ENCODE measurements at regions not wholly inside any gene's neighbourhood (a gene's known extent, or its start where the extent isn't known, plus 50 kb on each side); places are given as distances from the start of the nearest gene placed in this dataset.
"Not testable (repeated sequence)": the region's sequence is repeated elsewhere in the genome, so short reads cannot be mapped to it uniquely, and the experiment has no call there.

DNA sequence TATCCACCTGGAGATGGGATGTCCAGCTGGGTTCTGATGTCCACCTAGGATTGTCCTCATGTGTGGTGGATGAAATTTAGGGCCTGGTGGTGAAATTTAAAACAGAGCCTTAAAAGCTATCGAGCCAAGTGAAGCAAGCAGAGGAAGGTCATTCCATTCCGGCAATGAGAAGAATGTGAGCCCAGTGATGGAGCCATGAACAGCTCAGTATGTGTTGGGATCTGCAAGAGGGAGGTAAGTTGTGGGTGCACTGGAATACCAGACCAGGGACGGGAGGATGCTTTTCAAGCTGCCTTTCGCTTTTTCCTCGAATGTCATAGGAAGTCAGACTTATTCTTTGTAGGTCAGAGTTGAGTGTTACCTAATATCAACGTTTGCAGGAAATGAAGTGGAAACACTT, 80.6 kb upstream of the THOC3 start:
- not testable (repeated sequence) for TF ChIP-seq EZH2 (IDR thresholded peaks at IDR 0.05; ENCODE audit: low read length, unreplicated experiment); EZH2phosphoT487 (IDR thresholded peaks at IDR 0.05; ENCODE audit: borderline replicate concordance, low read length)
- TF ChIP-seq, protein P1, sequence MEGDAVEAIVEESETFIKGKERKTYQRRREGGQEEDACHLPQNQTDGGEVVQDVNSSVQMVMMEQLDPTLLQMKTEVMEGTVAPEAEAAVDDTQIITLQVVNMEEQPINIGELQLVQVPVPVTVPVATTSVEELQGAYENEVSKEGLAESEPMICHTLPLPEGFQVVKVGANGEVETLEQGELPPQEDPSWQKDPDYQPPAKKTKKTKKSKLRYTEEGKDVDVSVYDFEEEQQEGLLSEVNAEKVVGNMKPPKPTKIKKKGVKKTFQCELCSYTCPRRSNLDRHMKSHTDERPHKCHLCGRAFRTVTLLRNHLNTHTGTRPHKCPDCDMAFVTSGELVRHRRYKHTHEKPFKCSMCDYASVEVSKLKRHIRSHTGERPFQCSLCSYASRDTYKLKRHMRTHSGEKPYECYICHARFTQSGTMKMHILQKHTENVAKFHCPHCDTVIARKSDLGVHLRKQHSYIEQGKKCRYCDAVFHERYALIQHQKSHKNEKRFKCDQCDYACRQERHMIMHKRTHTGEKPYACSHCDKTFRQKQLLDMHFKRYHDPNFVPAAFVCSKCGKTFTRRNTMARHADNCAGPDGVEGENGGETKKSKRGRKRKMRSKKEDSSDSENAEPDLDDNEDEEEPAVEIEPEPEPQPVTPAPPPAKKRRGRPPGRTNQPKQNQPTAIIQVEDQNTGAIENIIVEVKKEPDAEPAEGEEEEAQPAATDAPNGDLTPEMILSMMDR (conservative IDR thresholded peaks at IDR 0.05; ENCODE audit: low read depth, low read length): not testable (repeated sequence)

Data from PC-3 (cell line).